ENCODE measurements at regions not wholly inside any gene's neighbourhood (a gene's known extent, or its start where the extent isn't known, plus 50 kb on each side); places are given as distances from the start of the nearest gene placed in this dataset.

- Histone ChIP-seq H4K5ac (ENCODE audit: low read depth, low read length) (no peak overlapping the region), H3K79me1 (ENCODE audit: low read depth in 1 of 2, low read length in 2 of 2) (no peaks in the 10 kb centered on the region), H2AFZ (replicated peaks; ENCODE audit: low read length, poor library complexity) (no peak overlapping the region), H3K14ac (replicated peaks; ENCODE audit: low read depth, low read length) (no peak overlapping the region), H3K56ac (ENCODE audit: extremely low read depth, insufficient read depth, low read length) (no peak overlapping the region), H3K4ac (ENCODE audit: low read depth, low read length) (no peak overlapping the region), H3K36me3 (ENCODE audit: control insufficient read depth, insufficient read depth, low read length) (no peaks in the 10 kb centered on the region), H2AK5ac (ENCODE audit: low read depth, low read length) (no peak overlapping the region), H2BK120ac (ENCODE audit: low read depth, low read length) (no peak overlapping the region), H4K91ac (ENCODE audit: insufficient read depth, low read depth, low read length) (no peak overlapping the region), H3K9ac (ENCODE audit: low read depth, low read length) (no peak overlapping the region), H4K8ac (ENCODE audit: low read depth in 2 of 2, low read length in 2 of 2) (no peak overlapping the region), H3K4me2 (ENCODE audit: low read depth, low read length) (no peak overlapping the region), H3K23ac (ENCODE audit: low read depth, low read length) (no peak overlapping the region), H2AK9ac (replicated peaks; ENCODE audit: low read depth, low read length, poor library complexity) (no peak overlapping the region), H3K9me1 (ENCODE audit: insufficient read depth, low read length) (no peaks in the 10 kb centered on the region), H3K4me1 (ENCODE audit: control insufficient read depth, insufficient read depth, low read length) (0 out of 2 replicates have a peak, but pooled peaks cover 2% of the 10 kb centered on the region), H2BK20ac (ENCODE audit: low read depth, low read length) (no peak overlapping the region), H3K4me3 (ENCODE audit: insufficient read depth, low read depth, low read length) (no peak overlapping the region), H3K27ac (ENCODE audit: insufficient read depth, low read length) (no peak overlapping the region), H3K18ac (ENCODE audit: low read depth, low read length) (peak overlapping the region; percentile 41; the same call in 1 of the 2 replicates), H3K27me3 (ENCODE audit: control insufficient read depth, insufficient read depth, low read length) (no peaks in the 10 kb centered on the region), H2BK5ac (ENCODE audit: low read depth, low read length, poor library complexity, severe bottlenecking) (no peak overlapping the region), H4K20me1 (ENCODE audit: insufficient read depth, low read length) (no peaks in the 10 kb centered on the region), H3K9me3 (ENCODE audit: control insufficient read depth, insufficient read depth, low read length) (no peaks in the 10 kb centered on the region), H2BK15ac (ENCODE audit: low read depth, low read length) (no peak overlapping the region)
- no TSS peak for BruUV-seq (replicated peaks)
- ChIA-PET CTCF (no interaction called here), POLR2A (ENCODE audit: unreplicated experiment) (no interaction called here)
- WGBS, 2 experiments (ENCODE audit: extremely low coverage in 2 of 2, insufficient read length in 1 of 2) = no CpG with 5 or more reads among the region's 3 CpGs
- intact Hi-C loops (cut with micrococcal nuclease) (no loop called here), in situ Hi-C loops (cut with MboI; ENCODE audit: low sequenced_read_pairs) (no loop called here), dilution Hi-C loops (cut with HindIII; ENCODE audit: low sequenced_read_pairs, unreplicated experiment) (no loop called here)
- DNase-seq (peak; percentile 35), ATAC-seq (ENCODE audit: low read depth) (peak; percentile 63)
- TF ChIP-seq MAZ (IDR thresholded peaks at IDR 0.05; ENCODE audit: borderline replicate concordance, low read depth, low read length) (no peak), BHLHE40 (IDR thresholded peaks at IDR 0.05; ENCODE audit: low read depth, low read length) (no peak), SMC3 (IDR thresholded peaks at IDR 0.05; ENCODE audit: low read depth, low read length) (no peak), CEBPB (IDR thresholded peaks at IDR 0.05; ENCODE audit: low read depth, low read length) (no peak), FOS (IDR thresholded peaks at IDR 0.05; ENCODE audit: low read depth, low read length) (no peak), NFE2L2 (IDR thresholded peaks at IDR 0.05; ENCODE audit: low read depth, low read length) (no peak), RFX5 (IDR thresholded peaks at IDR 0.05; ENCODE audit: low read depth, low read length) (no peak), MAFK (IDR thresholded peaks at IDR 0.05; ENCODE audit: low read depth, low read length) (no peak), MXI1 (IDR thresholded peaks at IDR 0.05; ENCODE audit: borderline replicate concordance, low read depth, low read length) (no peak), CHD1 (IDR thresholded peaks at IDR 0.05; ENCODE audit: low read depth, low read length) (no peak), RAD21 (IDR thresholded peaks at IDR 0.05; ENCODE audit: low read length) (no peak), USF2 (IDR thresholded peaks at IDR 0.05; ENCODE audit: low read depth, low read length) (no peak), POLR2A (IDR thresholded peaks at IDR 0.05; ENCODE audit: low read depth, low read length) (no peak), CTCF (conservative IDR thresholded peaks at IDR 0.05; ENCODE audit: low read depth, low read length) (no peak), RCOR1 (IDR thresholded peaks at IDR 0.05; ENCODE audit: insufficient replicate concordance, low read length) (no peak)
- TF ChIP-seq, protein P1, sequence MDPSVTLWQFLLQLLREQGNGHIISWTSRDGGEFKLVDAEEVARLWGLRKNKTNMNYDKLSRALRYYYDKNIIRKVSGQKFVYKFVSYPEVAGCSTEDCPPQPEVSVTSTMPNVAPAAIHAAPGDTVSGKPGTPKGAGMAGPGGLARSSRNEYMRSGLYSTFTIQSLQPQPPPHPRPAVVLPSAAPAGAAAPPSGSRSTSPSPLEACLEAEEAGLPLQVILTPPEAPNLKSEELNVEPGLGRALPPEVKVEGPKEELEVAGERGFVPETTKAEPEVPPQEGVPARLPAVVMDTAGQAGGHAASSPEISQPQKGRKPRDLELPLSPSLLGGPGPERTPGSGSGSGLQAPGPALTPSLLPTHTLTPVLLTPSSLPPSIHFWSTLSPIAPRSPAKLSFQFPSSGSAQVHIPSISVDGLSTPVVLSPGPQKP (IDR thresholded peaks at IDR 0.05; ENCODE audit: borderline replicate concordance, low read depth, low read length) = no peak
Observed at GRCh38 chr13:80157261-80157932, 183.5 kb downstream of the SPRY2 start.

Data from IMR-90 (cell line).